Pons (tissue), 1 donor: ENCODE measurements at regions not wholly inside any gene's neighbourhood (a gene's known extent, or its start where the extent isn't known, plus 50 kb on each side); places are given as distances from the start of the nearest gene placed in this dataset.

Experiments used
- DNase-seq: peaks from one replicate; pipeline ENCODE4 v3.0.0-alpha.2; 2016; ENCODE audit warnings: low spot score

DNA sequence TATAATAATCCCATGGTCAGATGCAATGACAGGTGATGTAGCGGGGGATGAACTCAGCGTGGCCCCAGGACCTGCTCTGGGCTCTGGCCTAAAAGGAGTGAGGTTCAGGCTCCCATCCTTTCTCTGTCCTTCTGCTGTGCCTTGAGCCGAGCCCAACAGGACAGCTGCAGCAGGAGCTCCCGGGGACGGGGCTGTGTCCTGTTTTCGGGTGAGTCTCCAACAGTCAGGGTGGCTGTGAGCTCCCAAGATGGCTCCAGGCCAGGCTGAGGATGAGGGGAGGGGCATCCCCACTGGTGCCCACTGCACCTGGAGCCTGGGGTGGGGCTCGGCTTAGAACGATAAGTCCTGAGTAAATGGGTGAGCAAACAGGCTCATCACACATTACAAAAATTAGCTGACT lies 1385.0 kb downstream of the BRD1 start:
- DNase-seq = no peak

- DNase-seq = no peak
Measured at GRCh38 chr22:48441553-48441850, 1386.2 kb downstream of the BRD1 start.

DNA sequence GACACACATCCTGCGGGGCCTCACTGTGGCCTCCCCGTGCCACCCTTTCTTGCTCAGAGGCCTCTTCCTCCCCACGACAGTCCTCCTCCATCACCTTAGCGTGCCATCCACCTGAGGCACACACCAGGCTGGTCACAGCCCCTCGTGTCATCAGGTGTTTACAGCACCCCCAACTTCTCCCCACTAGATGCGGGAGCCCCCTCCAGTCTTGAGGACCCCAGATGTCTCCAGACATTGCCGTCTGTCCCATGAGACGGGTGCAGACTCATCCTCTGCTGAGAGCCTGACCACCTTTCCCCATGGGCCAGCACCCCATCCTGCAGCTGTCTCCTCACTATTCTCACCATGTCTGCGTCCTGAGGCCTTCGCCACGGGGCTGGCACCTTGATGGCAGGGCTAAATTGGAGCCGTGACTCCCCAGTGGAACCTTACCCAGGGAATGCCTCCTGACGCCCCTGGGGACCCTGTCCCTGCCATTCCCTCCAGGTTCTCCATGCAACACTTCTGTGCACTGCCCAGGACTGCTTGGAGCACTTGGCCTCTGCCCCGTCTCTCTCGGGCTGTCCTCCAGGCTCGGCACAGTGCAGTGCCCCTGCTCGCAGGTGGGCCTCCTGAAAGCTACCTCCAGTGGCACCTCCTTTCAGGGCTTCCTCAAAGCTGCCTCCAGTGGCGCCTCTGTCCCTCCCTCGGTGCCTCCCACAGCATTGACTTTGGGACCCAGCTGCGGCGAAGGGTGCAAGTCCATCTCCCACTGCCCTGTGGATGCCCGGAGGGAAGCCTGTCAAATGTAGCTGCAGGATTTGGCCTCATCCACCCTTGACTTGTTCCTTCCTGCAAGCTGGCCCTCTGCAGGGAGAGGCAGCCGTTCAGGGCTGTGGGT lies 1386.8 kb downstream of the BRD1 start:
- no peak for DNase-seq

DNA sequence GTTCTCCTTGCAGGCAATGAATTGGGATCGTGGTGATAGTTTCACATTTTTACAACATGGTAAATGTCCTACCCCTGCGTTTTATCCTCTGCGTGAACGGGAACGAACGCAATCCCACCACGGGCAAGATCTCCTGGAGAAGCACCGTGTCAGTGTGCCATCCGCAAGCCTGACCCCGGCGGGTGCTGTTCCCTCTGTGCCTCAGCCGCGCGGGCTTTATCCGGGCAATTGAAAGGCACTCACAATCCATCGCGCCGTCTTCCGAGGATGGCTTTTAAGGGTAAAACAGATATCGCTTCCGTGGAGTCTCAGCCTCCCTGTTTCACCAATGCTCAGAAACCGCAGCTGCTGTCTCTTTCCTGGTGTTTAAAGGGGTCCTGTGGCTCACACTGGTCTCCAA lies 1387.5 kb downstream of the BRD1 start:
- DNase-seq = no peak

GRCh38 chr22:48439560-48440135 lies 1388.0 kb downstream of the BRD1 start:
- no peak for DNase-seq

- no peak for DNase-seq
Measured at GRCh38 chr22:48438800-48439559, 1388.7 kb downstream of the BRD1 start.

- DNase-seq = no peak
Measured at GRCh38 chr22:48438096-48438495, 1389.6 kb downstream of the BRD1 start.

GRCh38 chr22:48436201-48436931 lies 1391.3 kb downstream of the BRD1 start:
- no peak for DNase-seq

GRCh38 chr22:48434868-48435250 lies 1392.8 kb downstream of the BRD1 start:
- no peak for DNase-seq

DNA sequence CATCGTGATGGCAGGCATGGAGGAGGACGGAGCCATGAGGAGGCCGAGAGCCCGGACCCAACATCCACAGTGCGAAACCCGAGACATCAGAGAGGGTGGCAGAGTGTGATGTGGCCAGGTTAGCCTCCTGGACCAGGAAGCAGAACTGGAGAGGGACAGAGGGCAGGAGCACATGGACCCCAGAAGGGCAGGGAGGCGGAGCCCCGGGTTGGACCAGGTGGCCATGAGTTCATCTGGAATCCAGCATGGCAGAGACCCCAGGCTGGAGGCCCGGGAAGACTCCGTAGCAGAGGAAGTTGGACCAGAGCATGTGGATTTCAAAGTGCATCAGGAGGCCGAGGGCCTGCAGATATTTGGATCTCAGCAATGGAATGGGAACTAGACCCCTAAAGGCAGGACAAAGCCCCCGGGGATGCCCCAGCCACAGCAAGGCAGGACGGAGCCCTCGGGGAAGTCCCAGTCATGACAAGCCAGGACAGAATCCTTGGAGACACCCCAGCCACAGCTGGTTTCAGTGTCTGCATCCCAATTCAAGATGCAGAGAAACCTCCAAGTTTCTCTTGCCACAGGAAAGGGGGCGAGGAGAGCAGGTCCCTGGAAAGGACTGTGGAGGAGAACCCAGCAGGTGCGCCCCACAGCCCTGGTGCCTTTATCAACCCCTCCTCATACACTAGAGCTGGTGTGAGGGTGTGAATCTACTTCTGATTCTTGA lies 1393.4 kb downstream of the BRD1 start:
- DNase-seq = no peak

DNA sequence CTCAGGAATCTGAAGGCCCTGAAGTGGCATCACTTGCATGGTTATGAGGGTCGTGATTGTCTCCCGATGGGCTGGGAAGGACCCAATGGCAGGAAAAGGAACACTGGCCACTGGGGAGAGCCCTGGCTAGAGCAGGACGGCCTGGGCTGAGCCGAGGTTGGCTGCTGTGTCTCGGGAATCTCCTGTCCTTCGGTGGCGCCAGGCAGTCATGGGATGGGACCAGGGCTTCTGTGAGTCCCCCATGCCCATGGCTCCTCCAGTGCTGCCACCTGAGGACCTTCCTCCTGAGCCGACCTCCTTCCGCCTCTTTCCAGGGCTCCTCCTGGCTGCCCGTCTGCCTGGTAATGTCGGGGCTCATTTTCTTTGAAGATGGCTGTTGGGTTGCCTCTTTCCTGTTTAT lies 1394.0 kb downstream of the BRD1 start:
- no peak for DNase-seq

- DNase-seq = no peak
Measured at GRCh38 chr22:48432781-48433518, 1394.7 kb downstream of the BRD1 start.

DNA sequence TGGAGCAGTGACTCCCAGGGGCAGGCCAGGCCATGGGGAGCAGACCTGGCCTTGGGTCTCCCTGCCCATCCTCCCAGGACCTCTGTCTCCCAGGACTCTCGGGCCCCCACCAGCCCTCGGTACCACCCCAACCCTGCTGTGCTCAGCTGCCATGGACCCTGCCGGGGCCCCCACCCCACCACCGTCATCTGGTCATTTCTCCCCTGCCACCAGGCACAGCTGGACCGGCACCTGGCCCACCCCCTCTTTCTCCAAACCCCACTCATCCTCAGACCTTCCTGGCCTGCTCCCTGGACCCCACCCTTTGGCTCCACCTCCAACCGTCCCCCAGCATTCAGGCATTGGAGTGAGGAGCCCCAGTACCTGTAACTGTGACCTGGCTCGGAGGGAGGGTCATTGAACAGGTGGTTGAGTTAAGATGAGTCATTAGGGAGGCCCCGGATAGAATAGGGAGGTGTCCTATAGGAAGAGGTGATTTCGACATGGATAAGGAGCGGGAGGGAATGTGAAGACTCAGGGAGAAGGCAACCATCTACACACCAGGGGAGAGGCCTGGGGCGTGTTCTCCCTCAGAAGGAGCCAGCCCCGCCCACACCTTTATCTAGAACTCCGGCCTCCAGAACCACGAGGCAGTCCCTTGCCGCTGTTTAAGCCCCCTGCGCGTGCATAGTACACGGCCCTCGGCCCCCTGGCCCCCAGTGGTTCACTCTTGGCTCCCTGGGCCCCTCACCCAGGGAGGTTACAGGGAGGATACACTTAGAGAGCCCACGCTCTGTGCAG lies 1395.9 kb downstream of the BRD1 start:
- DNase-seq = no peak

DNA sequence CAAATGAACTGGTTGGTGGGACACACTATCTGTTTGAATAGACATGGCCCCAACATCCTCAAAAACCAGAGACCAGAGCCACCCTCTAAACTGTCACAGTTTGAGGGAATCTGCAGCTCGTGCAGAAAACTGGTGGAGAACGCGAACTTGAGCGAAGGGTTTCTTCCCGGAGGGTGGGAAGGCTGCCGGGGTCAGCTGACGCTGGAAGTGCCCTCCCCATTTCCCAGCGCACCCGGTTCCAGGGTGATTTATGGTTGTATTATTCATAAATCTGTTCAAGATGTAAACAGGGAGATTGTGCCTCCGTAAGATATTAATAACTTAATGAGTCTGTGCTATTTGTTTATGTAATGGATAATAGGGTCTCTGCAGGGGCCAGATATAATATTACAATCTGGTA lies 1396.7 kb downstream of the BRD1 start:
- DNase-seq = no peak

DNA sequence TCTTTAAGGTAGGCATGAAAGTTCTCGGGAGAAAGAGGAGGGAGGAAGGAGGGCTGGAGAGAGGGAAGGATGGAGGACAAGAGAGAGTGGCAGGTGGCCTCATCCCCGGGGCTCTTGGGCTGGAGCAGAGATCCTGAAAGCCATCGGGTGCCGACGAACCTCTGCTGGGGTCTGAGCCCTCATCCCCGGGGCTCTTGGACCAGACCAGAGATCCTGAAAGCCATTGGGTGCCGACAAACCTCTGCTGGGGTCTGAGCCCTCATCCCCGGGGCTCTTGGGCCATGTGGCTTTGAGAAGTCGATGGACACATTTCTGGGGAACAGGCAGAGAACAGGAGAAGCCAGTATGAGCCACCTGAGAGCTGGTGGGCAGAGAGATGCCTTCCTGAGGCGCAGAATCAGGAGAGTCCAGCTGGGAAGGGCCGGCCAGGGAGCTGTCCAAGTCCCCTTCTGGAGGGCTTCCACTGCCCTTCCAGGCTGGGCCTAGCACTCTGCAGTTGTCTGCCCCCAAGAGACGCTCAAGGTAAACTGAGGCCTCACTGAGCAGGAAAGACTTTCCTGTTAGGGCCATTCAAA lies 1398.1 kb downstream of the BRD1 start:
- no peak for DNase-seq

GRCh38 chr22:48428631-48429371 lies 1398.9 kb downstream of the BRD1 start:
- no peak for DNase-seq

GRCh38 chr22:48427731-48428211 lies 1399.9 kb downstream of the BRD1 start:
- DNase-seq = no peak

- no peak for DNase-seq
Measured at GRCh38 chr22:48426466-48427380, 1401.0 kb downstream of the BRD1 start.
